Stimulated activated memory B cell treated with anti-CD40 and anti-IgM and Interleukin-4, amounts not matched to agents 10 μg/mL and 1 μg/mL and 100 μg/mL, for 72 hours (primary cell): ENCODE measurements at regions not wholly inside any gene's neighbourhood (a gene's known extent, or its start where the extent isn't known, plus 50 kb on each side); places are given as distances from the start of the nearest gene placed in this dataset.

Source experiments
- ATAC-seq: fragments of 150-1000 bp; cut with Tn5 transposase; 2 replicates; pipeline ENCODE4 v1.10.0; 2021
- H3K27ac Mint-ChIP-seq: one replicate; pipeline ENCODE4 v1.8.0; 2022; ENCODE audit warnings: mild to moderate bottlenecking, mixed read lengths
- H3K27me3 Mint-ChIP-seq: one replicate; pipeline ENCODE4 v1.8.0; 2022; ENCODE audit warnings: mixed read lengths
- H3K36me3 Mint-ChIP-seq: one replicate; pipeline ENCODE4 v1.8.0; 2022; ENCODE audit warnings: mixed read lengths
- H3K4me1 Mint-ChIP-seq: one replicate; pipeline ENCODE4 v1.8.0; 2022; ENCODE audit warnings: mixed read lengths
- H3K4me3 Mint-ChIP-seq: one replicate; pipeline ENCODE4 v1.8.0; 2022; ENCODE audit warnings: mild to moderate bottlenecking, moderate library complexity, mixed read lengths
- H3K9me3 Mint-ChIP-seq: one replicate; pipeline ENCODE4 v1.8.0; 2022; ENCODE audit warnings: mixed read lengths

DNA sequence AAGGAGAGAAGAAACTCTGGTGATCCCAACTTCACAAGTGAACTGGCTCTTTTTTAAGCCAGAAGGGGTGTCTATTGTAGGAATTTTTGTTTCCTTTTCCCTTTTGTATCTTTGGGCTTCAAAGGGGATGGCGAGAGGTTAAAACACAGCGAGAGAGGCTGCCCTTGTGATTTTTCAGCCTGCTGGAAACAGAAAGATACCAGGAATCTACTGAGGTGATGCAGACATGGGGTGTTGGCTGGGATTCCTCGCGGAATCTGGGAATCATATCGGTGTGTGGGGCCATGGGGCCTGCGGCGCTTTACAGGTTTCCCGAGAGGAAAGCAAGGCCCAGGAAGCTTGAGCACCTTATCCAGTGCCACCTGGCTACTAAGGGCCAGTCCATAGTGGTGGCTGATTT, 99.4 kb upstream of the STX18 start:
- H3K27ac Mint-ChIP-seq, result no peak overlapping the region
- no peak for ATAC-seq
- H3K9me3 Mint-ChIP-seq, result peaks cover 3% of the 10 kb centered on the region
- H3K4me1 Mint-ChIP-seq, result no peaks in the 10 kb centered on the region
- H3K36me3 Mint-ChIP-seq, result peaks cover 25% of the 10 kb centered on the region
- H3K27me3 Mint-ChIP-seq, result no peaks in the 10 kb centered on the region
- H3K4me3 Mint-ChIP-seq, result no peak overlapping the region

DNA sequence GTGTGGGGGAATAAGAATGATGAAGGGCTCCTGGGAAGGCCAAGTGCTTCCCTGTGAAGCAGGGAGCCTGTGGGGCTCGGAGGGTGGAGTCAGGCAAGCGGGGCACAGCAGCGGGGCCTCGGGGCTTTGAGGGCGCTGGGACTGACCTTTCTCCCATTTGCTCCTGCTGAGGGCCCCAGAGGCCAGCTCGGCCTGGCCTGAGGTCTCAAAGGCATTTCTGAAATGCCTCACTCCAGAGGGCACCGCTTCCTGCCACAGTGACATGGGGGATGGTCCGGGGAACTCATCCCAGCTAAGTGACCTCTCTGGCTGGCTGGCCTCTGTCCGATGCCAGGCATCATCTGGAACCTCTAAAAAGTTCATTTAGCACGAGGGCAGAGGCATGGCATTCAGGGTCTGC, 98.8 kb upstream of the STX18 start:
- Mint-ChIP-seq H3K9me3 (peaks cover 3% of the 10 kb centered on the region), H3K36me3 (peaks cover 28% of the 10 kb centered on the region), H3K27ac (no peak overlapping the region), H3K4me3 (no peak overlapping the region), H3K4me1 (no peaks in the 10 kb centered on the region), H3K27me3 (no peaks in the 10 kb centered on the region)
- no peak for ATAC-seq

- Mint-ChIP-seq H3K27ac (no peak overlapping the region), H3K4me1 (no peaks in the 10 kb centered on the region), H3K9me3 (peaks cover 3% of the 10 kb centered on the region), H3K4me3 (no peak overlapping the region), H3K36me3 (peaks cover 33% of the 10 kb centered on the region), H3K27me3 (no peaks in the 10 kb centered on the region)
- no peak for ATAC-seq
These were observed 97.5 kb upstream of the STX18 start for GRCh38 chr4:4639370-4639769.

DNA sequence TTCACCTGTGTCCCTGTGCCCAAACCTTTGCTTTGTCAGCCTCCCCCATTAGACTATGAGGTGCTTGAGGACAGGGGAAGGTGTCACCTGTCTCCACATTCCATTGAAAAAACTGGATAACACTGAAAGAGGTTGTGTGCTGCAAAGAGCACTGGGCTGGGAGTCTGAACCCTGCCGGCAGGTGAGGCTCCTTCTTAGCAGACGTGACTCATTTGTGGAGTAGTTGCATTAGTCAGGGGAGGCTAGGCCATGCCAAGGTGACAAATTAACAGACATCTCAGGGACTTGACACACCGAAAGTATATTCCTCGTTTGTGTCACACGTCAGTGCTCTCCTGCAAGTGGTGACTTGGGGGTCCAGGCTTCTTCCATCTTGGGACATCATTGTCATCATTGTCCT, 95.9 kb upstream of the STX18 start:
- Mint-ChIP-seq H3K27me3 (no peaks in the 10 kb centered on the region), H3K4me1 (no peaks in the 10 kb centered on the region), H3K27ac (no peak overlapping the region), H3K4me3 (no peak overlapping the region), H3K36me3 (peaks cover 45% of the 10 kb centered on the region), H3K9me3 (peaks cover 3% of the 10 kb centered on the region)
- ATAC-seq, result no peak

DNA sequence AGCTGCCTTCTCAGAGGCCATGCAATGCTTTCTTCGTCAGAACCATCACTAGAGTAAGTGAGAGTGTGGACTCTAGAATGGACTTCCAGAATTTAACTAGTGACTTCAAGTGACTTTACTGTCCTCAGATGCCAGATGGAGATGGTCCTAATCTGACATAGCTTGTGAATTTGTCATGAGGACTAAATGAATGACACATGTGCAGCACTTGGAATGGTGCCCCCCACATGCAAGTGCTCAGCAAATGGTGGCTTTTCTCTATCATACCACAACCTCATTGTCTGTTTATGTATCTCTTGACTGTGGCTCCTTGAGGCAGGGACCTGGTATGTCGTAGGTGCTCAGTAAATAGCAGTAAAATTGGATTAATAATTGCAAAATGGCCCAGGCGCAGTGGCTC, 91.6 kb upstream of the STX18 start:
- Mint-ChIP-seq H3K27me3 (no peaks in the 10 kb centered on the region), H3K4me3 (no peak overlapping the region), H3K9me3 (no peaks in the 10 kb centered on the region), H3K4me1 (no peaks in the 10 kb centered on the region), H3K36me3 (peaks cover 46% of the 10 kb centered on the region), H3K27ac (no peak overlapping the region)
- no peak for ATAC-seq

DNA sequence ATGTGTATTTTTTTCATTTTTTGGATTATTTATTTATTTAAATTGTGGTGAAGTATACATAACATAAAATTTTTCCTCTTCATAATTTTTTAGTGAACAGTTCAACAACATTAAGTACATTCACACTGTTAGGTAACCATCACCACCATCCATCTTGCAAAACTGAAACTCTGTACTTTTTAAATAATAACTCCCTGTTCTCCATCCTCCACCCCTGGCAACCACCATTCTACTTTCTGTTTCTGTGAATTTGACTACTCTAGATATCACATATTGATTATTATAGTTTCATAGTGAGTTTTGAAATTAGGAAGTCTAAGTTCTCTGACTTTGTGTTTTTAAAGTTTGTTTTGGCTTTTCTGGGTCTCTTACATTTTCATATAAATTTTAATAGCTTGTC, 89.3 kb upstream of the STX18 start:
- Mint-ChIP-seq H3K9me3 (no peaks in the 10 kb centered on the region), H3K27me3 (no peaks in the 10 kb centered on the region), H3K27ac (no peak overlapping the region), H3K36me3 (peaks cover 38% of the 10 kb centered on the region), H3K4me3 (no peak overlapping the region), H3K4me1 (no peaks in the 10 kb centered on the region)
- ATAC-seq, result no peak

GRCh38 chr4:4627906-4628305, 86.1 kb upstream of the STX18 start:
- Mint-ChIP-seq H3K4me3 (no peak overlapping the region), H3K27me3 (no peaks in the 10 kb centered on the region), H3K36me3 (peaks cover 26% of the 10 kb centered on the region), H3K9me3 (no peaks in the 10 kb centered on the region), H3K27ac (no peak overlapping the region), H3K4me1 (peaks cover 4% of the 10 kb centered on the region)
- ATAC-seq, result no peak

DNA sequence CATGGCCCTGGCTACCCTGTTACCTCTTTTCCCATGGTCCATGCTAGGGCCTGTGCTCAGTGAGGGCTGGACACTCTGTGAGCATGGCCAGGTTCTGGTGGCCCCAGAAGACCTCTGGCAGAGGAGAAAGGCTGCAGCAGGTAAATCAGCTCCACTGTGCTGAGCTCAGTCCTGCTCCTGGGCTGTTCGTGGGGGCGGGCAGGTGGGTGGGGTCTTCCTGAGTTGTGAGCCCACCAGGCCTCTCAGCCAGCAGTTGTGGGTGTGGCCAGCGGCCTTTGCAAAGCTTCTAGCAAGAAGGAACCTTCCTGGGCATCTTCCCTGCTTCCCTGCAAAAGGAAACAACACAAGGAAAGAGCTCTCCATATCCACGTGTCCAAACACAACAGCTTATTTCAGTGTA, 85.3 kb upstream of the STX18 start:
- ATAC-seq, result no peak
- Mint-ChIP-seq H3K27ac (no peak overlapping the region), H3K27me3 (no peaks in the 10 kb centered on the region), H3K4me1 (peaks cover 4% of the 10 kb centered on the region), H3K36me3 (peaks cover 19% of the 10 kb centered on the region), H3K9me3 (no peaks in the 10 kb centered on the region), H3K4me3 (no peak overlapping the region)

DNA sequence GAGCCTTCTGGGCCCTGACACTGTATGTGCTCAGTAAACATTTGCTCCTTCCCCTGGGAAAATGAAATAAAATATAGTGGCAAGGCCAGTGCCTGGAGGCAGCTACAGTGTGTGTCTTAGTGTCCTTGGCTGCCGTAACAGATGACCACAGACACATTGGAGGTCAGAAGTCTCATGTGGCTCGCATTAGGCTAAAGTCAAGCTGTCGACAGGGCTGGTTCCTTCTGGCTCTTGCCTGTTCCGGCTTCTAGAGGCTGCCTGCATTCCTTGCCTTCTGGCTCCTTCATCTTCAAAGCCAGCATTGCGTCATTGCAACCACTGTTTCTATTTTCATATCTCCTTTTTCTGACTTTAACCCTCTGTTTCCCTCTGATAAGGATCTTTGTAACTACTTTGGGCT, 83.6 kb upstream of the STX18 start:
- H3K27ac Mint-ChIP-seq, result no peak overlapping the region
- ATAC-seq, result no peak
- peaks cover 4% of the 10 kb centered on the region for H3K4me1 Mint-ChIP-seq
- H3K27me3 Mint-ChIP-seq, result no peaks in the 10 kb centered on the region
- H3K4me3 Mint-ChIP-seq, result no peak overlapping the region
- no peaks in the 10 kb centered on the region for H3K9me3 Mint-ChIP-seq
- H3K36me3 Mint-ChIP-seq, result peaks cover 21% of the 10 kb centered on the region

DNA sequence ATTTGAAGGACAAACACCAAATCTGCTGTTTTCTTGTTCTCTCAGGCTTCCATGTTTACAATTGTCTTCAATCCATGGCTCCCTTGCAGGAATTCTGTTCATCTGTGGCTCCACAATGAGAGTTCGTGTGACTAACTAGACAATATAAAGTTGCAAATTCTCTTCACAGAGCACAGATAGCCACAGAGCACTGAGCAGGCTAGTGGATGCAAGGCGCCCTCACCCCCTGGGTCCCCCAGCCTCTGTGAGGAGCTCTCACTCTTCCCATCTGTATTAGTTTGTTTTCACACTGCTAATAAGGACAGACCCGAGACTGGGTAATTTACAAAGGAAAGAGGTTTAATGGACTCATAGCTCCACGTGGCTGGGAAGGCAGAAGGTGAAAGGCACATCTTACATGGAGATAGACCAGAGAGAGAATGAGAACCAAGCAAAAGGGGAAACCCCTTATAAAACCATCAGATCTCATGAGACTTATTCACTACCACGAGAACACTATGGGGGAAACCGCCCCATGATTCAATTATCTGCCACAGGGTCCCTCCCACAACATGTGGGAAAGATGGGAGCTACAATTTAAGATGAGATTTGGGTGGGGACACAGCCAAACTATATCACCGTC, 82.5 kb upstream of the STX18 start:
- no peaks in the 10 kb centered on the region for H3K27me3 Mint-ChIP-seq
- peaks cover 4% of the 10 kb centered on the region for H3K4me1 Mint-ChIP-seq
- H3K36me3 Mint-ChIP-seq, result peaks cover 27% of the 10 kb centered on the region
- no peak overlapping the region for H3K4me3 Mint-ChIP-seq
- no peaks in the 10 kb centered on the region for H3K9me3 Mint-ChIP-seq
- no peak overlapping the region for H3K27ac Mint-ChIP-seq
- ATAC-seq, result no peak

- Mint-ChIP-seq H3K4me1 (peaks cover 4% of the 10 kb centered on the region), H3K4me3 (no peak overlapping the region), H3K27ac (no peak overlapping the region), H3K9me3 (no peaks in the 10 kb centered on the region), H3K27me3 (no peaks in the 10 kb centered on the region), H3K36me3 (peaks cover 40% of the 10 kb centered on the region)
- no peak for ATAC-seq
These were observed 78.0 kb upstream of the STX18 start for GRCh38 chr4:4619821-4620220.

DNA sequence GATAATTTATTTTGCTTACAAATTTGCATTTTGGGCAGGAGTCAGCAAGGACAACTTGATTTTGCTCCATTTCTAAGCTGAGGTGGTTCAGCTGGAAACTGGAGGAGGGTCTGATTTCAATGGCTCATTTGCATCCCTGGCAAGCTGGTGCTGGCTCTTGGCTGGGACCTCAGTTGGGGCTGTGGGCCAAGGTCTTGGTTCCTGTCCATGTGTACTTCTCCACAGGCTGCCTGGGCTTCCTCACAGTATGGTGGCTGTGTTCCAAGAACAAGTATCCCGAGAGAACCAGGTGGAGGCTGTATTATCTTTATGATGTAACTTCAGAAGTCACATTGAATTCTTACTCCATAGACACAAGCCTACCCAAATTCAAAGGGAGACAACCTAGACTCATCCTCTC, 77.0 kb upstream of the STX18 start:
- H3K4me1 Mint-ChIP-seq, result no peaks in the 10 kb centered on the region
- H3K4me3 Mint-ChIP-seq, result no peak overlapping the region
- H3K27me3 Mint-ChIP-seq, result no peaks in the 10 kb centered on the region
- peaks cover 38% of the 10 kb centered on the region for H3K36me3 Mint-ChIP-seq
- H3K9me3 Mint-ChIP-seq, result no peaks in the 10 kb centered on the region
- no peak for ATAC-seq
- H3K27ac Mint-ChIP-seq, result no peak overlapping the region

GRCh38 chr4:4614925-4615678, 73.3 kb upstream of the STX18 start:
- Mint-ChIP-seq H3K9me3 (no peaks in the 10 kb centered on the region), H3K4me3 (no peak overlapping the region), H3K27ac (no peak overlapping the region), H3K4me1 (no peaks in the 10 kb centered on the region), H3K36me3 (peaks cover 52% of the 10 kb centered on the region), H3K27me3 (no peaks in the 10 kb centered on the region)
- ATAC-seq, result no peak

DNA sequence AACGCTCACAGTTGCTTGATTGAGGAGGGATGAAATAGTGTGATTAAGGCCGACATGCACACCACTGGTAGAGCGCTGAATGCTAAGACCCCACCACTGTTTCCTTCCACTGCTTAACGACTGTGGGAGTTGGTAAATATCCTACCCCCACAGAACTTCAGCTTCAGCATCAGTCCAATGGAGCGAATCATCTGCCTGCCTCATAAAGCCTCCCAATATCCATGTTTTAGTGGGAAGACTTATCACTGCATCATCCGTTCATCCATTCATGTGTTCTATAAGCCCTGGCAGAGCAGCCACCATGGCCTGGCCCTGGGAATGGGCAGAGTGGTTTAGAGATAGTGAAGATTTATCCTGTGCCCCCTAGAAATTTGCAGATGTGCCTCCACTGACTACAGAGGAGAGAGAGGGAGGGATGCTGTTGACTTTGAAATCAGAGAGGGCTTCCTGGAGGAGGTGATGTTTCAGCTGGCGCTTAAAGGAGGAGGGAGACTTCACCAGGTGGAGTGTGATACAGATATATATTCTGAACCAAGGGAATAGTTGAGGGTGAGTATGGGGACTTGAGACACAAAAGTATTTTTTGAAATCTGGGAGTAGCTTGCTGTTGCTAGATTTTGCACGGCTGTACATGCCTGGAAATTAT, 71.9 kb upstream of the STX18 start:
- Mint-ChIP-seq H3K36me3 (peaks cover 42% of the 10 kb centered on the region), H3K4me1 (no peaks in the 10 kb centered on the region), H3K27ac (no peak overlapping the region), H3K4me3 (no peak overlapping the region), H3K9me3 (no peaks in the 10 kb centered on the region), H3K27me3 (no peaks in the 10 kb centered on the region)
- ATAC-seq, result no peak

DNA sequence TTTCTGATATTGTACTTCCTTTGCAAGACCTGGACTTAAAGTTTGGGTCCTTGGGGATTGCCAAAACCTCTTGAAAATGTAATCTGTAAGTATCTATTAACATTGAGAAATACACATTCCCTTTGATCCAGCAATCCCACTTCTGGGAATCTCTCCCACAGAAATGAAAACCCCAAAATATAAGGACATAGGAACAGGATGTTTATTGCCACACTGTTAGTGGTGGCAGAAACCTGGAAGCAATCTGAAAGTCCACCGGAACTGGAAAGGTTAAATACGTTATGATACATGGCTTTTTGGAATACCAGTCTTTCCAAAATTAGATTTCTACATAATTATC, 71.2 kb upstream of the STX18 start:
- H3K27me3 Mint-ChIP-seq, result no peaks in the 10 kb centered on the region
- H3K9me3 Mint-ChIP-seq, result no peaks in the 10 kb centered on the region
- H3K4me3 Mint-ChIP-seq, result no peak overlapping the region
- H3K27ac Mint-ChIP-seq, result no peak overlapping the region
- peaks cover 42% of the 10 kb centered on the region for H3K36me3 Mint-ChIP-seq
- H3K4me1 Mint-ChIP-seq, result no peaks in the 10 kb centered on the region
- no peak for ATAC-seq

DNA sequence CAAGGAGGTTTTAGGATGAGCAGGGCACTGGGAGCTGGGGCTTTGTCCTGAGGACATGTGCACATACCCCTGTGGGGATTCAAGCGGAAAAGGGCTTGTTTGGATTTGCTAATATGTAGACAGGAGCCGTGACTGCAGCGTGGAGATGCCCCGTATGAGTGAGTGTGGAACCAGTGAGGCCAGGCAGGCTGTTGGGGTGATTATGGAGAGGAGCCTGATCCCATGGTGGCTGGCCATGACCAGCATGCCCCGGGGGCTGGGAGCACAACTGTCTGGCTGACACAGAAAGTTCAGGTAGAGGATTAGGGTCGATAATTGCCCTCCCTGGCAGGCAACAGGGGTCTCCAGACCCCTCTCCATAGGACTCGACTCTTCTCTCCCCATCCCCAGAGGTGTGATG, 68.8 kb upstream of the STX18 start:
- no peak for ATAC-seq
- no peak overlapping the region for H3K27ac Mint-ChIP-seq
- H3K4me3 Mint-ChIP-seq, result no peak overlapping the region
- no peaks in the 10 kb centered on the region for H3K9me3 Mint-ChIP-seq
- no peaks in the 10 kb centered on the region for H3K27me3 Mint-ChIP-seq
- H3K36me3 Mint-ChIP-seq, result peaks cover 35% of the 10 kb centered on the region
- no peaks in the 10 kb centered on the region for H3K4me1 Mint-ChIP-seq
